ENCODE measurements at regions not wholly inside any gene's neighbourhood (a gene's known extent, or its start where the extent isn't known, plus 50 kb on each side); places are given as distances from the start of the nearest gene placed in this dataset.

GRCh38 chr18:28824183-28824574 is 647.2 kb upstream of the CDH2 start:
- no peak for TF ChIP-seq CTCF (IDR thresholded peaks at IDR 0.05; ENCODE audit: low read depth, low read length)
- no peak overlapping the region for H3K4me3 ChIP-seq (ENCODE audit: low read depth, low read length)
- H3K27ac ChIP-seq (ENCODE audit: low read depth, low read length): no peak overlapping the region
- ChIA-PET POLR2A (no interaction called here), CTCF (no interaction called here)
- peaks cover 3% of the 10 kb centered on the region; the same call in 1 of the 2 replicates for H3K9me3 ChIP-seq (ENCODE audit: control insufficient read depth, insufficient read depth, low read length)
- no peak for DNase-seq (ENCODE audit: low read depth, low spot score)
- H3K27me3 ChIP-seq (ENCODE audit: control insufficient read depth, insufficient read depth, low read length): no peaks in the 10 kb centered on the region

- POLR2A ChIA-PET: no interaction called here
- TF ChIP-seq CTCF (IDR thresholded peaks at IDR 0.05; ENCODE audit: low read depth, low read length): no peak
- Histone ChIP-seq H3K4me3 (ENCODE audit: low read depth, low read length) (no peak overlapping the region), H3K9me3 (ENCODE audit: control insufficient read depth, insufficient read depth, low read length) (peaks cover 3% of the 10 kb centered on the region; the same call in 1 of the 2 replicates), H3K27ac (ENCODE audit: low read depth, low read length) (no peak overlapping the region), H3K27me3 (ENCODE audit: control insufficient read depth, insufficient read depth, low read length) (no peaks in the 10 kb centered on the region)
- CTCF ChIA-PET: no interaction called here
- DNase-seq (ENCODE audit: low read depth, low spot score): no peak
These were observed 646.7 kb upstream of the CDH2 start for GRCh38 chr18:28823506-28824182.

- H3K9me3 ChIP-seq (ENCODE audit: control insufficient read depth, insufficient read depth, low read length): peaks cover 3% of the 10 kb centered on the region; the same call in 1 of the 2 replicates
- ChIA-PET CTCF (no interaction called here), POLR2A (no interaction called here)
- no peaks in the 10 kb centered on the region for H3K27me3 ChIP-seq (ENCODE audit: control insufficient read depth, insufficient read depth, low read length)
- no peak overlapping the region for H3K27ac ChIP-seq (ENCODE audit: low read depth, low read length)
- DNase-seq (ENCODE audit: low read depth, low spot score): no peak
- no peak overlapping the region for H3K4me3 ChIP-seq (ENCODE audit: low read depth, low read length)
- no peak for TF ChIP-seq CTCF (IDR thresholded peaks at IDR 0.05; ENCODE audit: low read depth, low read length)
These were observed 643.4 kb upstream of the CDH2 start for GRCh38 chr18:28820353-28820752.

- CTCF ChIA-PET: no interaction called here
- no peak for TF ChIP-seq CTCF (IDR thresholded peaks at IDR 0.05; ENCODE audit: low read depth, low read length)
- Histone ChIP-seq H3K27me3 (ENCODE audit: control insufficient read depth, insufficient read depth, low read length) (no peaks in the 10 kb centered on the region), H3K4me3 (ENCODE audit: low read depth, low read length) (no peak overlapping the region), H3K27ac (ENCODE audit: low read depth, low read length) (no peak overlapping the region), H3K9me3 (ENCODE audit: control insufficient read depth, insufficient read depth, low read length) (no peaks in the 10 kb centered on the region)
- POLR2A ChIA-PET: no interaction called here
- no peak for DNase-seq (ENCODE audit: low read depth, low spot score)
These were observed 639.2 kb upstream of the CDH2 start for GRCh38 chr18:28816155-28816554.

GRCh38 chr18:28814365-28814764 is 637.4 kb upstream of the CDH2 start:
- DNase-seq (ENCODE audit: low read depth, low spot score): no peak
- TF ChIP-seq CTCF (IDR thresholded peaks at IDR 0.05; ENCODE audit: low read depth, low read length): no peak
- ChIA-PET CTCF (no interaction called here), POLR2A (no interaction called here)
- H3K27ac ChIP-seq (ENCODE audit: low read depth, low read length): no peak overlapping the region
- H3K4me3 ChIP-seq (ENCODE audit: low read depth, low read length): no peak overlapping the region
- no peaks in the 10 kb centered on the region for H3K27me3 ChIP-seq (ENCODE audit: control insufficient read depth, insufficient read depth, low read length)
- H3K9me3 ChIP-seq (ENCODE audit: control insufficient read depth, insufficient read depth, low read length): no peaks in the 10 kb centered on the region

Data from AG04450 (cell line).